K562 (cell line): ENCODE measurements at regions not wholly inside any gene's neighbourhood (a gene's known extent, or its start where the extent isn't known, plus 50 kb on each side); places are given as distances from the start of the nearest gene placed in this dataset.
A peak's percentile ranks its signal among the peaks of the same experiment; 100 is the strongest.

ENCODE experiments used
- ATAC-seq: fragments of 200-7000 bp; cut with Tn5 transposase; 3 replicates; pipeline ENCODE4 v1.9.1; 2020; ENCODE audit warnings: moderate library complexity
- BruUV-seq: library from RNA; stranded (reverse); fragments of 400-500 nt; replicated peaks from 2 replicates; lab custom pipeline; 2021; lab: Mats Ljungman, UMichigan
- CTCF ChIA-PET: fragments of 300-600 bp; formaldehyde crosslinking; extraction: SDS; loops from one replicate; lab custom pipeline; 2021; ENCODE audit warnings: low intra/inter-chr PET ratio; lab: Yijun Ruan, JAX
- POLR2A ChIA-PET: fragments of 300-600, 350-650 bp; sonication (Branson Sonifier 250); formaldehyde crosslinking; extraction: SDS; loops from one replicate; lab custom pipeline; 2021; ENCODE audit warnings: antibody characterized with exemption, inconsistent platforms; lab: Yijun Ruan, JAX
- DNase-seq, 4 experiments: peaks; one replicate each; pipeline versions ENCODE4 v3.0.0 to v3.0.0-alpha.2; 2011 to 2018; ENCODE audit warnings: low spot score in 3 of 4, mixed read lengths in 3 of 4; ENCODE audit errors: extremely low read depth in 1 of 4
- FAIRE-seq: peaks from 2 replicates; lab custom pipeline; 2011; peaks lifted over from hg19 to GRCh38; lab: Jason Lieb, UNC
- H2AFZ ChIP-seq: 2 replicates; pipeline ENCODE4 v1.6.0; 2011; ENCODE audit warnings: low read depth, low read length, control low read depth, inconsistent platforms
- H3K27ac ChIP-seq: fragments of 200-600 bp; 3 replicates; pipeline ENCODE4 v1.8.0; 2011; ENCODE audit warnings: low read depth, mild to moderate bottlenecking, control low read depth, inconsistent platforms, low read length, moderate library complexity, mixed read lengths; ENCODE audit errors: extremely low read depth
- H3K27me3 ChIP-seq, 2 experiments: fragments of 300-600 bp in 1 of 2; 2 replicates in 1 of 2; 3 replicates in 1 of 2; pipeline versions ENCODE4 v1.6.0 to v1.8.0; 2011; ENCODE audit warnings: inconsistent platforms in 2 of 2, low read length in 2 of 2, mild to moderate bottlenecking in 1 of 2, mixed read lengths in 1 of 2, moderate library complexity in 1 of 2; ENCODE audit not compliant: control insufficient read depth in 2 of 2, insufficient read depth in 2 of 2
- H3K36me3 ChIP-seq: fragments of 300-600 bp; 3 replicates; pipeline ENCODE4 v1.8.0; 2011; ENCODE audit warnings: mild to moderate bottlenecking, low read length, inconsistent platforms; ENCODE audit not compliant: control insufficient read depth, insufficient read depth
- H3K4me1 ChIP-seq, 2 experiments: fragments of 200-600 bp in 1 of 2; replicated peaks in 1 of 2; 2 replicates in 1 of 2; 3 replicates in 1 of 2; pipeline versions ENCODE4 v1.5.1 to v1.8.0; 2011; ENCODE audit warnings: inconsistent platforms in 2 of 2, low read length in 2 of 2, mild to moderate bottlenecking in 1 of 2, mixed read lengths in 1 of 2, moderate library complexity in 1 of 2; ENCODE audit not compliant: control insufficient read depth in 2 of 2, insufficient read depth in 2 of 2
- H3K4me2 ChIP-seq: 2 replicates; pipeline ENCODE4 v1.6.1; 2011; ENCODE audit warnings: low read length, control low read depth, inconsistent platforms, mixed read lengths; ENCODE audit not compliant: insufficient read depth
- H3K4me3 ChIP-seq: fragments of 200-600 bp; sonication (generic), shearing (Covaris generic); 2 replicates; pipeline ENCODE4 v1.5.1; 2016; ENCODE audit warnings: control low read depth, inconsistent platforms
- H3K79me2 ChIP-seq: fragments of 200-600 bp; 3 replicates; pipeline ENCODE4 v1.8.0; 2011; ENCODE audit warnings: low read length, inconsistent platforms; ENCODE audit not compliant: control insufficient read depth, insufficient read depth
- H3K9ac ChIP-seq, 2 experiments: 2 replicates each; pipeline versions ENCODE4 v1.6.0 to v1.6.1; 2011; ENCODE audit warnings: low read depth in 2 of 2, low read length in 2 of 2, control low read depth in 1 of 2, inconsistent platforms in 1 of 2, mild to moderate bottlenecking in 1 of 2, mixed read lengths in 1 of 2; ENCODE audit not compliant: insufficient read depth in 1 of 2
- H3K9me1 ChIP-seq: one replicate; pipeline ENCODE4 v1.6.0; 2011; ENCODE audit warnings: inconsistent platforms, mild to moderate bottlenecking, low read length, moderate library complexity; ENCODE audit not compliant: control insufficient read depth, insufficient read depth
- H3K9me3 ChIP-seq: replicated peaks from 2 replicates; pipeline ENCODE4 v1.5.1; 2011; ENCODE audit warnings: low read depth, low read length, inconsistent platforms; ENCODE audit not compliant: control insufficient read depth, insufficient read depth
- H4K20me1 ChIP-seq: replicated peaks from 2 replicates; pipeline ENCODE4 v1.6.1; 2011; ENCODE audit warnings: low read length, inconsistent platforms, mixed read lengths; ENCODE audit not compliant: control insufficient read depth, insufficient read depth
- DDX20 ChIP-seq: fragments of 450-650 bp; IDR thresholded peaks from 2 replicates; pipeline ENCODE4 v1.6.1; 2016; ENCODE audit warnings: missing genetic modification characterization, low read depth, mild to moderate bottlenecking, missing compliant biosample characterization, moderate library complexity
- WGBS: fragments of 100-300 bp; shearing (Covaris generic); methylation state at CpG from one replicate; pipeline ENCODE4 v1.1.6; 2016; ENCODE audit warnings: low coverage, mixed read lengths; ENCODE audit not compliant: insufficient coverage; ENCODE audit errors: missing lambda C conversion rate; 5-methylcytosine and 5-hydroxymethylcytosine counted together
- in situ Hi-C: fragments of 300-500 bp; cut with MboI; formaldehyde crosslinking; loops from 4 replicates; pipeline ENCODE4 v1.15.0; 2018; ENCODE audit warnings: inconsistent platforms, mixed read lengths
- intact Hi-C: fragments of 100-400 bp; cut with micrococcal nuclease; formaldehyde crosslinking; loops from 2 replicates; pipeline ENCODE4 v1.14.2; 2022
- TF ChIP-seq, protein P1 (sequence below): fragments of 250-450 bp; sonication (Bioruptor Pico); IDR thresholded peaks from 2 replicates; pipeline ENCODE4 v1.8.0; 2021; ENCODE audit warnings: moderate library complexity, mild to moderate bottlenecking, inconsistent platforms
- TF ChIP-seq, protein P2 (sequence below): sonication (generic); formaldehyde crosslinking; IDR thresholded peaks from 2 replicates; pipeline ENCODE4 v1.8.0; 2022; ENCODE audit warnings: mild to moderate bottlenecking, missing genetic modification reagents, borderline replicate concordance

DNA sequence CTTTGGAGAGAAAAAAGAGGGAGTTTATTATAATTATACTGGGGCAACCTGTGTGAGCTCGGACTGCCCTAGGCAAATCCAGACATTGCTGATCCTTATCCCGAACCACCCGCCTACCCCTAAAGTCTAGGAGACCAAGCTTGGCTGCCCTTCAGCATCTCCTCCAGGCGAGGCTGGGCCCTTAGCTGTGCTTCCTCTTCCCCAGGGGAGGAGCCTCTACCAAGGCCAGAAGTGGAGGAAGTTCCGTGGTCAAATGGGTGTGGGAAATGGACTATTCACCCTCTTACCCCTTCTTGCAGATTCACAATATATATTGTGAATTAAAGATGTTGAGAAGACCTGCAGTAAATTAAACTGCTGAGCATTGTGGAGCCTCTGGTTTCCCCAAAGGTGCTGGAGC lies 158.3 kb upstream of the HES1 start:
- Histone ChIP-seq H3K27me3 (no peaks in the 10 kb centered on the region), H3K9me3 (no peaks in the 10 kb centered on the region), H3K9me1 (no peaks in the 10 kb centered on the region), H3K4me3 (no peak overlapping the region), H4K20me1 (no peaks in the 10 kb centered on the region), H3K79me2 (no peaks in the 10 kb centered on the region), H3K9ac (no peak overlapping the region), H2AFZ (peak overlapping the region; percentile 48), H3K4me2 (no peak overlapping the region)
- DNase-seq (no peak), FAIRE-seq (no peak), ATAC-seq (peak; percentile 29; the same call in 1 of the 3 replicates)
- 31% methylated on average over 4 of the region's 5 CpGs for WGBS
- intact Hi-C loops: loop anchor here (10.0 kb wide), 1 partner anchor 157 kb away; the partner anchor contains the start of gene HES1
- POLR2A ChIA-PET: no interaction called here
- in situ Hi-C loops: no loop called here
- no TSS peak for BruUV-seq
- TF ChIP-seq DDX20: no peak
- TF ChIP-seq, protein P1, sequence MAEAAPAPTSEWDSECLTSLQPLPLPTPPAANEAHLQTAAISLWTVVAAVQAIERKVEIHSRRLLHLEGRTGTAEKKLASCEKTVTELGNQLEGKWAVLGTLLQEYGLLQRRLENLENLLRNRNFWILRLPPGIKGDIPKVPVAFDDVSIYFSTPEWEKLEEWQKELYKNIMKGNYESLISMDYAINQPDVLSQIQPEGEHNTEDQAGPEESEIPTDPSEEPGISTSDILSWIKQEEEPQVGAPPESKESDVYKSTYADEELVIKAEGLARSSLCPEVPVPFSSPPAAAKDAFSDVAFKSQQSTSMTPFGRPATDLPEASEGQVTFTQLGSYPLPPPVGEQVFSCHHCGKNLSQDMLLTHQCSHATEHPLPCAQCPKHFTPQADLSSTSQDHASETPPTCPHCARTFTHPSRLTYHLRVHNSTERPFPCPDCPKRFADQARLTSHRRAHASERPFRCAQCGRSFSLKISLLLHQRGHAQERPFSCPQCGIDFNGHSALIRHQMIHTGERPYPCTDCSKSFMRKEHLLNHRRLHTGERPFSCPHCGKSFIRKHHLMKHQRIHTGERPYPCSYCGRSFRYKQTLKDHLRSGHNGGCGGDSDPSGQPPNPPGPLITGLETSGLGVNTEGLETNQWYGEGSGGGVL: no peak
- TF ChIP-seq, protein P2, sequence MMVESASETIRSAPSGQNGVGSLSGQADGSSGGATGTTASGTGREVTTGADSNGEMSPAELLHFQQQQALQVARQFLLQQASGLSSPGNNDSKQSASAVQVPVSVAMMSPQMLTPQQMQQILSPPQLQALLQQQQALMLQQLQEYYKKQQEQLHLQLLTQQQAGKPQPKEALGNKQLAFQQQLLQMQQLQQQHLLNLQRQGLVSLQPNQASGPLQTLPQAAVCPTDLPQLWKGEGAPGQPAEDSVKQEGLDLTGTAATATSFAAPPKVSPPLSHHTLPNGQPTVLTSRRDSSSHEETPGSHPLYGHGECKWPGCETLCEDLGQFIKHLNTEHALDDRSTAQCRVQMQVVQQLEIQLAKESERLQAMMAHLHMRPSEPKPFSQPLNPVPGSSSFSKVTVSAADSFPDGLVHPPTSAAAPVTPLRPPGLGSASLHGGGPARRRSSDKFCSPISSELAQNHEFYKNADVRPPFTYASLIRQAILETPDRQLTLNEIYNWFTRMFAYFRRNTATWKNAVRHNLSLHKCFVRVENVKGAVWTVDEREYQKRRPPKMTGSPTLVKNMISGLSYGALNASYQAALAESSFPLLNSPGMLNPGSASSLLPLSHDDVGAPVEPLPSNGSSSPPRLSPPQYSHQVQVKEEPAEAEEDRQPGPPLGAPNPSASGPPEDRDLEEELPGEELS (CRISPR knock-in tag): no peak
- TF ChIP-seq, all 486 proteins: peak for 0
- CTCF ChIA-PET: no interaction called here
- Histone ChIP-seq H3K4me1 (peaks cover 10 to 29% of the 10 kb centered on the region in 2 experiments; a peak in 4 of 5 replicates), H3K27ac (no peak overlapping the region), H3K36me3 (no peaks in the 10 kb centered on the region)
